ENCODE measurements at regions not wholly inside any gene's neighbourhood (a gene's known extent, or its start where the extent isn't known, plus 50 kb on each side); places are given as distances from the start of the nearest gene placed in this dataset.
A peak's percentile ranks its signal among the peaks of the same experiment; 100 is the strongest.
"Not testable (repeated sequence)": the region's sequence is repeated elsewhere in the genome, so short reads cannot be mapped to it uniquely, and the experiment has no call there.

GRCh38 chrX:46354481-46354880, 190.7 kb downstream of the ZNF674 start:
- Histone ChIP-seq H3K27me3 (ENCODE audit: insufficient read depth, low read length) (no peaks in the 10 kb centered on the region), H3K27ac (ENCODE audit: low read length) (no peak overlapping the region), H3K4me1 (ENCODE audit: insufficient read depth, low read length) (no peaks in the 10 kb centered on the region), H3K4me3 (ENCODE audit: low read length) (no peak overlapping the region), H3K36me3 (ENCODE audit: insufficient read depth, low read depth, low read length) (no peaks in the 10 kb centered on the region), H3K9me3 (ENCODE audit: insufficient read depth, low read depth, low read length) (no peaks in the 10 kb centered on the region), H3K9ac (ENCODE audit: low read depth, low read length) (no peak overlapping the region)

- Histone ChIP-seq H3K4me3 (ENCODE audit: low read length) (no peak overlapping the region), H3K9me3 (ENCODE audit: insufficient read depth, low read depth, low read length) (no peaks in the 10 kb centered on the region), H3K4me1 (ENCODE audit: insufficient read depth, low read length) (peaks cover 10% of the 10 kb centered on the region), H3K27me3 (ENCODE audit: insufficient read depth, low read length) (no peaks in the 10 kb centered on the region), H3K9ac (ENCODE audit: low read depth, low read length) (no peak overlapping the region), H3K27ac (ENCODE audit: low read length) (no peak overlapping the region), H3K36me3 (ENCODE audit: insufficient read depth, low read depth, low read length) (no peaks in the 10 kb centered on the region)
These were observed 203.4 kb downstream of the ZNF674 start for GRCh38 chrX:46341767-46342322.

GRCh38 chrX:46340696-46341095, 204.5 kb downstream of the ZNF674 start:
- Histone ChIP-seq H3K9ac (ENCODE audit: low read depth, low read length) (no peak overlapping the region), H3K27ac (ENCODE audit: low read length) (no peak overlapping the region), H3K36me3 (ENCODE audit: insufficient read depth, low read depth, low read length) (no peaks in the 10 kb centered on the region), H3K4me3 (ENCODE audit: low read length) (no peak overlapping the region), H3K9me3 (ENCODE audit: insufficient read depth, low read depth, low read length) (no peaks in the 10 kb centered on the region), H3K27me3 (ENCODE audit: insufficient read depth, low read length) (no peaks in the 10 kb centered on the region), H3K4me1 (ENCODE audit: insufficient read depth, low read length) (peaks cover 10% of the 10 kb centered on the region)

- H3K27me3 ChIP-seq (ENCODE audit: insufficient read depth, low read length), result no peaks in the 10 kb centered on the region
- peaks cover 1% of the 10 kb centered on the region; the same call in 1 of the 2 replicates for H3K4me1 ChIP-seq (ENCODE audit: insufficient read depth, low read length)
- H3K4me3 ChIP-seq (ENCODE audit: low read length), result no peak overlapping the region
- H3K9ac ChIP-seq (ENCODE audit: low read depth, low read length), result no peak overlapping the region
- no peaks in the 10 kb centered on the region for H3K36me3 ChIP-seq (ENCODE audit: insufficient read depth, low read depth, low read length)
- H3K9me3 ChIP-seq (ENCODE audit: insufficient read depth, low read depth, low read length), result no peaks in the 10 kb centered on the region
- no peak overlapping the region for H3K27ac ChIP-seq (ENCODE audit: low read length)
These were observed 211.7 kb downstream of the ZNF674 start for GRCh38 chrX:46333550-46333949.

- Histone ChIP-seq H3K27me3 (ENCODE audit: insufficient read depth, low read length) (no peaks in the 10 kb centered on the region), H3K4me1 (ENCODE audit: insufficient read depth, low read length) (peaks cover 13% of the 10 kb centered on the region; the same call in 1 of the 2 replicates), H3K27ac (ENCODE audit: low read length) (no peak overlapping the region), H3K9ac (ENCODE audit: low read depth, low read length) (no peak overlapping the region), H3K4me3 (ENCODE audit: low read length) (no peak overlapping the region), H3K36me3 (ENCODE audit: insufficient read depth, low read depth, low read length) (no peaks in the 10 kb centered on the region), H3K9me3 (ENCODE audit: insufficient read depth, low read depth, low read length) (no peaks in the 10 kb centered on the region)
These were observed 214.2 kb downstream of the ZNF674 start for GRCh38 chrX:46330981-46331380.

GRCh38 chrX:46330513-46330912, 214.7 kb downstream of the ZNF674 start:
- Histone ChIP-seq H3K4me1 (ENCODE audit: insufficient read depth, low read length) (peaks cover 17% of the 10 kb centered on the region; the same call in 1 of the 2 replicates), H3K9ac (ENCODE audit: low read depth, low read length) (no peak overlapping the region), H3K27me3 (ENCODE audit: insufficient read depth, low read length) (no peaks in the 10 kb centered on the region), H3K4me3 (ENCODE audit: low read length) (no peak overlapping the region), H3K36me3 (ENCODE audit: insufficient read depth, low read depth, low read length) (no peaks in the 10 kb centered on the region), H3K9me3 (ENCODE audit: insufficient read depth, low read depth, low read length) (no peaks in the 10 kb centered on the region), H3K27ac (ENCODE audit: low read length) (no peak overlapping the region)

GRCh38 chrX:46328133-46328532, 217.1 kb downstream of the ZNF674 start:
- H3K27ac ChIP-seq (ENCODE audit: low read length), result no peak overlapping the region

GRCh38 chrX:46327566-46328115, 217.6 kb downstream of the ZNF674 start:
- no peaks in the 10 kb centered on the region for H3K27me3 ChIP-seq (ENCODE audit: insufficient read depth, low read length)
- H3K4me3 ChIP-seq (ENCODE audit: low read length), result peak overlapping the region; percentile 62
- H3K9ac ChIP-seq (ENCODE audit: low read depth, low read length), result peak overlapping the region; percentile 72
- no peaks in the 10 kb centered on the region for H3K9me3 ChIP-seq (ENCODE audit: insufficient read depth, low read depth, low read length)
- peaks cover 32% of the 10 kb centered on the region for H3K4me1 ChIP-seq (ENCODE audit: insufficient read depth, low read length)
- peak overlapping the region; percentile 37 for H3K27ac ChIP-seq (ENCODE audit: low read length)
- H3K36me3 ChIP-seq (ENCODE audit: insufficient read depth, low read depth, low read length), result no peaks in the 10 kb centered on the region

More at GRCh38 chrX:46328133-46328532, 217.1 kb downstream of the ZNF674 start:
- H3K9me3 ChIP-seq (ENCODE audit: insufficient read depth, low read depth, low read length), result no peaks in the 10 kb centered on the region
- H3K27me3 ChIP-seq (ENCODE audit: insufficient read depth, low read length), result no peaks in the 10 kb centered on the region
- H3K9ac ChIP-seq (ENCODE audit: low read depth, low read length), result peak overlapping the region; percentile 72
- H3K4me3 ChIP-seq (ENCODE audit: low read length), result peak overlapping the region; percentile 62; the same call in 1 of the 2 replicates
- H3K36me3 ChIP-seq (ENCODE audit: insufficient read depth, low read depth, low read length), result no peaks in the 10 kb centered on the region
- peaks cover 32% of the 10 kb centered on the region for H3K4me1 ChIP-seq (ENCODE audit: insufficient read depth, low read length)

GRCh38 chrX:46326161-46326560, 219.1 kb downstream of the ZNF674 start:
- Histone ChIP-seq H3K4me3 (ENCODE audit: low read length) (no peak overlapping the region), H3K27ac (ENCODE audit: low read length) (no peak overlapping the region), H3K27me3 (ENCODE audit: insufficient read depth, low read length) (no peaks in the 10 kb centered on the region), H3K36me3 (ENCODE audit: insufficient read depth, low read depth, low read length) (no peaks in the 10 kb centered on the region), H3K9me3 (ENCODE audit: insufficient read depth, low read depth, low read length) (no peaks in the 10 kb centered on the region), H3K4me1 (ENCODE audit: insufficient read depth, low read length) (peaks cover 32% of the 10 kb centered on the region), H3K9ac (ENCODE audit: low read depth, low read length) (peak overlapping the region; percentile 23; the same call in 1 of the 2 replicates)

- no peak overlapping the region for H3K4me3 ChIP-seq (ENCODE audit: low read length)
- H3K36me3 ChIP-seq (ENCODE audit: insufficient read depth, low read depth, low read length), result no peaks in the 10 kb centered on the region
- peak overlapping the region; percentile 37; the same call in 1 of the 2 replicates for H3K9ac ChIP-seq (ENCODE audit: low read depth, low read length)
- H3K27ac ChIP-seq (ENCODE audit: low read length), result no peak overlapping the region
- no peaks in the 10 kb centered on the region for H3K27me3 ChIP-seq (ENCODE audit: insufficient read depth, low read length)
- peaks cover 32% of the 10 kb centered on the region for H3K4me1 ChIP-seq (ENCODE audit: insufficient read depth, low read length)
- H3K9me3 ChIP-seq (ENCODE audit: insufficient read depth, low read depth, low read length), result no peaks in the 10 kb centered on the region
These were observed 219.8 kb downstream of the ZNF674 start for GRCh38 chrX:46325312-46325877.

- Histone ChIP-seq H3K27ac (ENCODE audit: low read length) (no peak overlapping the region), H3K36me3 (ENCODE audit: insufficient read depth, low read depth, low read length) (no peaks in the 10 kb centered on the region), H3K4me3 (ENCODE audit: low read length) (no peak overlapping the region), H3K27me3 (ENCODE audit: insufficient read depth, low read length) (no peaks in the 10 kb centered on the region), H3K9ac (ENCODE audit: low read depth, low read length) (no peak overlapping the region), H3K4me1 (ENCODE audit: insufficient read depth, low read length) (peaks cover 32% of the 10 kb centered on the region), H3K9me3 (ENCODE audit: insufficient read depth, low read depth, low read length) (no peaks in the 10 kb centered on the region)
These were observed 221.1 kb downstream of the ZNF674 start for GRCh38 chrX:46324166-46324565.

- H3K9ac ChIP-seq (ENCODE audit: low read depth, low read length); H3K4me3 ChIP-seq (ENCODE audit: low read length); H3K27me3 ChIP-seq (ENCODE audit: insufficient read depth, low read length); H3K27ac ChIP-seq (ENCODE audit: low read length); H3K9me3 ChIP-seq (ENCODE audit: insufficient read depth, low read depth, low read length); H3K36me3 ChIP-seq (ENCODE audit: insufficient read depth, low read depth, low read length): not testable (repeated sequence)
- H3K4me1 ChIP-seq (ENCODE audit: insufficient read depth, low read length), result peaks cover 26% of the 10 kb centered on the region
These were observed 222.3 kb downstream of the ZNF674 start for GRCh38 chrX:46322929-46323328.
